ENCODE measurements at regions not wholly inside any gene's neighbourhood (a gene's known extent, or its start where the extent isn't known, plus 50 kb on each side); places are given as distances from the start of the nearest gene placed in this dataset.

DNA sequence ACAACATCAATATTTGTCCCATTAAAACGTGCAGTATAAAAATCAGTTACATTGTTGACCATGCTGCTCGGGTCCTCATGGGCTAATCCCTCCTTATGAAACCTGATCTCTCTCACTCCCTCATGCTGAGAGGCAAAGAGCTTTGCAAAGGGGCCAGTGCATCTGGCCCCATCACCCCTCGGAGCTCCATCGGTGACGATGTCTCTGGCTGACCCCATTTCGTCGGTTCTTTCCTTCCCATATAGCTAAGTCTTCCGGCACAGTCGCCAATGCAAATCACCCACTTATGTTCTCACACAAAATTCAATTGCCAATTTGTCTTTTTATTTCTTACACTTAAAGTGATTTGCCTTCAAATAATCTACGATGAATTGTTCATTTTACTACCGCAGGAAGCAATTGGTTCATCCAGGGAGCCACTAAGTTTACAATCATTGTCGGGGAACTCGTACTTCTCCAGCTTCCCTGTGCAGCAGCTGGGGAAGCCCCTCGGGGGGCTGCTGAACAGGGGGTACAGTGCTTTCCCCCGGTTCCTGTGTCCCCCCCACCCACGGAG is 199.8 kb upstream of the CDH4 start:
- intact Hi-C loops (cut with DNase I), result no loop called here
- Histone ChIP-seq H3K9me3 (ENCODE audit: control insufficient read depth in 2 of 3, insufficient read depth in 1 of 3, low read length in 3 of 3) (no peaks in the 10 kb centered on the region), H3K27ac (ENCODE audit: low read depth in 2 of 2, low read length in 2 of 2) (no peak overlapping the region), H3K9ac (ENCODE audit: low read length in 3 of 3) (no peak overlapping the region), H3K4me3 (ENCODE audit: low read length in 3 of 3) (no peak overlapping the region), H3K36me3 (ENCODE audit: control insufficient read depth in 2 of 3, insufficient read depth in 3 of 3, low read length in 3 of 3) (no peaks in the 10 kb centered on the region), H3K4me1 (ENCODE audit: control insufficient read depth in 2 of 3, insufficient read depth in 2 of 3, low read depth in 1 of 3, low read length in 3 of 3) (no peaks in the 10 kb centered on the region), H3K27me3 (ENCODE audit: control insufficient read depth, insufficient read depth, low read length) (no peaks in the 10 kb centered on the region)
- TF ChIP-seq, protein P1, sequence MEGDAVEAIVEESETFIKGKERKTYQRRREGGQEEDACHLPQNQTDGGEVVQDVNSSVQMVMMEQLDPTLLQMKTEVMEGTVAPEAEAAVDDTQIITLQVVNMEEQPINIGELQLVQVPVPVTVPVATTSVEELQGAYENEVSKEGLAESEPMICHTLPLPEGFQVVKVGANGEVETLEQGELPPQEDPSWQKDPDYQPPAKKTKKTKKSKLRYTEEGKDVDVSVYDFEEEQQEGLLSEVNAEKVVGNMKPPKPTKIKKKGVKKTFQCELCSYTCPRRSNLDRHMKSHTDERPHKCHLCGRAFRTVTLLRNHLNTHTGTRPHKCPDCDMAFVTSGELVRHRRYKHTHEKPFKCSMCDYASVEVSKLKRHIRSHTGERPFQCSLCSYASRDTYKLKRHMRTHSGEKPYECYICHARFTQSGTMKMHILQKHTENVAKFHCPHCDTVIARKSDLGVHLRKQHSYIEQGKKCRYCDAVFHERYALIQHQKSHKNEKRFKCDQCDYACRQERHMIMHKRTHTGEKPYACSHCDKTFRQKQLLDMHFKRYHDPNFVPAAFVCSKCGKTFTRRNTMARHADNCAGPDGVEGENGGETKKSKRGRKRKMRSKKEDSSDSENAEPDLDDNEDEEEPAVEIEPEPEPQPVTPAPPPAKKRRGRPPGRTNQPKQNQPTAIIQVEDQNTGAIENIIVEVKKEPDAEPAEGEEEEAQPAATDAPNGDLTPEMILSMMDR (IDR thresholded peaks at IDR 0.05; ENCODE audit: borderline replicate concordance, extremely low read depth, insufficient read depth), result no peak
- FAIRE-seq (no peak), DNase-seq (peak in 2 of 5 donors; percentile 10 to 22)

DNA sequence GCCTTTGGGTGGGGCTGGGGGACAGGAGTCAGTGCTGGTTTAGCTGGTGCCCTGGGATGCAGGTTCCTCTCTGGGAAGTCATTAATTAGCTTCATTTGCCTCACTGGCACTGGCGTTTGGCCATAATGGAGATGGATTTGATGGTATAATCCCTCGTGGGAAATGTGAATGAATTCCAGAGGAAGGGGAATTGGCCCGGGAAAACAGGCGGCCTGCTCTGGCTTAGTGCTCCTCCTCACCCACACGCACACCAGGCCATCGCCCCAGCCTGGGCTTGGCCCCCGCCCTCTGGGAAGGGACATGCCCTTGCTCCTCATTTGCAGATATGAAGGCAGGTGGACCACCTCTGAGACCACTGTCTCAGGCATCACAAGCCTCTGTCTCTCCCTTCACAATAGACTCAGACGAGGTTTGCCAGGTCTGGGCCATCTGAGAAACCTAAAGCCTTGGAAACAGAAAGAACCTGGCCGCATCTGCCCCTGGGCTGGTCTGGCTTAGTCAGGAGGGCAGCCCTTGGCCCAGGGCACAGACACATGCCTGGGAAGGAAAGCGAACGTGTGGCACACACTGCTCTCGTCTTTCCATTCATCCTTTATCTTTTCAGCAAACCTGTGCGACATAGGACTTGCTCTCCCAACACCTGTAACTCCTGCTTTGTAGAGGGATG is 199.2 kb upstream of the CDH4 start:
- Histone ChIP-seq H3K27me3 (ENCODE audit: control insufficient read depth, insufficient read depth, low read length) (no peaks in the 10 kb centered on the region), H3K4me3 (ENCODE audit: low read length in 3 of 3) (no peak overlapping the region), H3K4me1 (ENCODE audit: control insufficient read depth in 2 of 3, insufficient read depth in 2 of 3, low read depth in 1 of 3, low read length in 3 of 3) (no peaks in the 10 kb centered on the region), H3K9ac (ENCODE audit: low read length in 3 of 3) (no peak overlapping the region), H3K36me3 (ENCODE audit: control insufficient read depth in 2 of 3, insufficient read depth in 3 of 3, low read length in 3 of 3) (no peaks in the 10 kb centered on the region), H3K9me3 (ENCODE audit: control insufficient read depth in 2 of 3, insufficient read depth in 1 of 3, low read length in 3 of 3) (no peaks in the 10 kb centered on the region), H3K27ac (ENCODE audit: low read depth in 2 of 2, low read length in 2 of 2) (no peak overlapping the region)
- DNase-seq, result no peak
- intact Hi-C loops (cut with DNase I), result no loop called here
- FAIRE-seq, result no peak
- TF ChIP-seq, protein P1 (IDR thresholded peaks at IDR 0.05; ENCODE audit: borderline replicate concordance, extremely low read depth, insufficient read depth), result no peak

DNA sequence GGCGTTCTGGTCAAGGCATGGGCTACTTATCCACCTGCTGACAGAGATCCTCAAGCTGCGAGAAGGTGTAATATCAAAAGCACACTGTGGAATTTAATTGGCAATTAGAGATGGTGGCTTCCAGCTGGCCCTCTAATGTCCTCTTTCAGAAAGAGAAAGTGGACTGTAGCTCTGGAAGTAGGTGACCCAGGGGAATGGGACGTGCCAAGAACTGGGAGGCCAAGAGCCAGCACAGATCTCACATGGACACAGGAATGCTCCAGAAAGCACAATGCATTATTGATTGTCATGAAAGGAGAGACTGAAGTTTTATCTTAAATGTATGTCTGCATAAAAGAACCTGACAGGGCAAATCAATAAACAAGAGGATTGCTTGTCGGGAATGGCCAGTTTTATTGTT is 198.6 kb upstream of the CDH4 start:
- H3K27ac ChIP-seq (ENCODE audit: low read depth in 2 of 2, low read length in 2 of 2), result no peak overlapping the region
- no peaks in the 10 kb centered on the region for H3K36me3 ChIP-seq (ENCODE audit: control insufficient read depth in 2 of 3, insufficient read depth in 3 of 3, low read length in 3 of 3)
- FAIRE-seq, result no peak
- no peak overlapping the region for H3K9ac ChIP-seq (ENCODE audit: low read length in 3 of 3)
- TF ChIP-seq, protein P1 (IDR thresholded peaks at IDR 0.05; ENCODE audit: borderline replicate concordance, extremely low read depth, insufficient read depth), result no peak
- DNase-seq, result no peak
- H3K4me1 ChIP-seq (ENCODE audit: control insufficient read depth in 2 of 3, insufficient read depth in 2 of 3, low read depth in 1 of 3, low read length in 3 of 3), result no peaks in the 10 kb centered on the region
- H3K9me3 ChIP-seq (ENCODE audit: control insufficient read depth in 2 of 3, insufficient read depth in 1 of 3, low read length in 3 of 3), result no peaks in the 10 kb centered on the region
- H3K27me3 ChIP-seq (ENCODE audit: control insufficient read depth, insufficient read depth, low read length), result no peaks in the 10 kb centered on the region
- H3K4me3 ChIP-seq (ENCODE audit: low read length in 3 of 3), result no peak overlapping the region
- intact Hi-C loops (cut with DNase I), result no loop called here

Measured in kidney (tissue), 13 donors.